H1 (cell line): ENCODE measurements at regions not wholly inside any gene's neighbourhood (a gene's known extent, or its start where the extent isn't known, plus 50 kb on each side); places are given as distances from the start of the nearest gene placed in this dataset.

Experiments used
- POLR2AphosphoS5 ChIP-seq: IDR thresholded peaks from 2 replicates; pipeline ENCODE4 v1.6.1; 2011; ENCODE audit warnings: low read depth, low read length
- SIX5 ChIP-seq: IDR thresholded peaks from 2 replicates; pipeline ENCODE4 v1.6.1; 2011; ENCODE audit warnings: mild to moderate bottlenecking, low read depth, low read length
- YY1 ChIP-seq: IDR thresholded peaks from 2 replicates; pipeline ENCODE4 v1.6.1; 2011; ENCODE audit warnings: low read depth, mild to moderate bottlenecking, low read length
- TF ChIP-seq, protein P1 (sequence below), 3 experiments: IDR thresholded peaks; 1 replicate in 2 of 3; 2 replicates in 1 of 3; pipeline versions ENCODE4 v1.5.1 to v1.6.1; 2011; ENCODE audit warnings: low read length in 3 of 3, mild to moderate bottlenecking in 3 of 3, inconsistent platforms in 2 of 3, low read depth in 1 of 3, moderate library complexity in 1 of 3; ENCODE audit not compliant: insufficient read depth in 1 of 3; ENCODE audit errors: control extremely low read depth in 1 of 3

DNA sequence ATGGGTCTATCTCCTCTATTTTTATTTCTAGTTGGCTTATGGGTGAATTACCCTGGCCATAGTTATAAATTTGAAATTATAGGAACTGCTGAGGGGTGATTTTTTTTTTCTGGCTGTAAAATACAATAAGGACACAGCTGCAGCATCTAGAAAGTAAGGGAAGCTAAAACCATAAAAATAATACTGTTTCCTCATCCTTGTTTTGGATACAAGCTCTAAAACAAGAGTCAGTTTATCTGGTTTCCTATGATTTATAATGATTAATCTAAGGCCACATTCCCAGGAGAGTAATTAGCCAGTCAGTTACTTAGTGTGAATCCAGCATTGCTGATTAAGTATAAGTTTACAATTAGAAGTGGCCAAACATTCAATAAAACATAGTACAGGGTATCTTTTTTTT, 219.1 kb upstream of the NBEA start:
- TF ChIP-seq POLR2AphosphoS5: no peak
- TF ChIP-seq, protein P1, sequence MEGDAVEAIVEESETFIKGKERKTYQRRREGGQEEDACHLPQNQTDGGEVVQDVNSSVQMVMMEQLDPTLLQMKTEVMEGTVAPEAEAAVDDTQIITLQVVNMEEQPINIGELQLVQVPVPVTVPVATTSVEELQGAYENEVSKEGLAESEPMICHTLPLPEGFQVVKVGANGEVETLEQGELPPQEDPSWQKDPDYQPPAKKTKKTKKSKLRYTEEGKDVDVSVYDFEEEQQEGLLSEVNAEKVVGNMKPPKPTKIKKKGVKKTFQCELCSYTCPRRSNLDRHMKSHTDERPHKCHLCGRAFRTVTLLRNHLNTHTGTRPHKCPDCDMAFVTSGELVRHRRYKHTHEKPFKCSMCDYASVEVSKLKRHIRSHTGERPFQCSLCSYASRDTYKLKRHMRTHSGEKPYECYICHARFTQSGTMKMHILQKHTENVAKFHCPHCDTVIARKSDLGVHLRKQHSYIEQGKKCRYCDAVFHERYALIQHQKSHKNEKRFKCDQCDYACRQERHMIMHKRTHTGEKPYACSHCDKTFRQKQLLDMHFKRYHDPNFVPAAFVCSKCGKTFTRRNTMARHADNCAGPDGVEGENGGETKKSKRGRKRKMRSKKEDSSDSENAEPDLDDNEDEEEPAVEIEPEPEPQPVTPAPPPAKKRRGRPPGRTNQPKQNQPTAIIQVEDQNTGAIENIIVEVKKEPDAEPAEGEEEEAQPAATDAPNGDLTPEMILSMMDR (IDR thresholded peaks at IDR 0.05; ENCODE audit: control extremely low read depth in 1 of 3, insufficient read depth in 1 of 3, low read depth in 1 of 3, low read length in 3 of 3): no peak
- TF ChIP-seq SIX5: no peak
- no peak for TF ChIP-seq YY1
